Upper lobe of left lung (tissue), 4 donors: ENCODE measurements at regions not wholly inside any gene's neighbourhood (a gene's known extent, or its start where the extent isn't known, plus 50 kb on each side); places are given as distances from the start of the nearest gene placed in this dataset.

Source experiments
- EP300 ChIP-seq, 4 donors: sonication (generic); formaldehyde crosslinking; IDR thresholded peaks; one replicate each; pipeline ENCODE4 v1.5.1; 2017; ENCODE audit warnings: antibody characterized with exemption in 4 of 4, control low read depth in 2 of 4
- POLR2A ChIP-seq, 4 donors: fragments of 450-650 bp; IDR thresholded peaks; one replicate each; pipeline ENCODE4 v1.5.1; 2016 to 2017; ENCODE audit warnings: antibody characterized with exemption in 4 of 4, mild to moderate bottlenecking in 2 of 4
- POLR2AphosphoS5 ChIP-seq, 2 donors: sonication (generic); formaldehyde crosslinking; IDR thresholded peaks; one replicate each; pipeline ENCODE4 v1.5.1; 2017; ENCODE audit warnings: antibody characterized with exemption in 2 of 2
- TF ChIP-seq, protein P1 (sequence below), 6 experiments: fragments of 450-650 bp in 4 of 6; fragments of 200-600 bp in 2 of 6; sonication (generic) in 2 of 6; IDR thresholded peaks; one replicate each; pipeline ENCODE4 v1.5.1; 2016 to 2019; ENCODE audit warnings: antibody characterized with exemption in 6 of 6

DNA sequence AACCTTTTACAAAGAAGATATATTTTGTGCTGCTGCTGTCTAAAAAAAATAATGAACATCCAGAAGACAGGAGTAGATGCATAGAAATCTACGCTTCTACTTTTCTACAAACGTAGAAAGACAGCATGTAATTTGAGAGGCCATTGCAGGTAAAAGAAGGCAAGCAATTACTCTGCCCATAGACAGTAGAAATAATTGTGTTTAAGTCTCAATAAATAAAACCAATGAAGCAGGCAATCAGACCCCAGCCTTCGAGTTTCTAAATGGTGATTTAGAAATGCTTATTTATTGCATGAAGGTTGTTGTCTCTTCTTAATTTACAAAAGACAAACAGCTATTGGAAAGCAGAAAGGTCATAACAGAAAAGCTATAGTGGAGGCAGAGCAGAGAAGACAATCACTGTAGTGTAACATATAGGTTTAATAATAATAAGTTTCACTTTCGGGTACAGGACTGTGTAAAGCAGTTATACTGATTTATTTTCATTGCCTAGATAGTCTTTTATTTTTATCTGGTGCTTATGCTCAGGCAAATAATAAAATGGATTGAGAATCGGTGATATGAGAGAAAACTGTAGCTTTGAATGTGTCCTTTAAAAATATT is 123.0 kb upstream of the TACR3 start:
- no peak for TF ChIP-seq POLR2A (IDR thresholded peaks at IDR 0.05)
- TF ChIP-seq, protein P1, sequence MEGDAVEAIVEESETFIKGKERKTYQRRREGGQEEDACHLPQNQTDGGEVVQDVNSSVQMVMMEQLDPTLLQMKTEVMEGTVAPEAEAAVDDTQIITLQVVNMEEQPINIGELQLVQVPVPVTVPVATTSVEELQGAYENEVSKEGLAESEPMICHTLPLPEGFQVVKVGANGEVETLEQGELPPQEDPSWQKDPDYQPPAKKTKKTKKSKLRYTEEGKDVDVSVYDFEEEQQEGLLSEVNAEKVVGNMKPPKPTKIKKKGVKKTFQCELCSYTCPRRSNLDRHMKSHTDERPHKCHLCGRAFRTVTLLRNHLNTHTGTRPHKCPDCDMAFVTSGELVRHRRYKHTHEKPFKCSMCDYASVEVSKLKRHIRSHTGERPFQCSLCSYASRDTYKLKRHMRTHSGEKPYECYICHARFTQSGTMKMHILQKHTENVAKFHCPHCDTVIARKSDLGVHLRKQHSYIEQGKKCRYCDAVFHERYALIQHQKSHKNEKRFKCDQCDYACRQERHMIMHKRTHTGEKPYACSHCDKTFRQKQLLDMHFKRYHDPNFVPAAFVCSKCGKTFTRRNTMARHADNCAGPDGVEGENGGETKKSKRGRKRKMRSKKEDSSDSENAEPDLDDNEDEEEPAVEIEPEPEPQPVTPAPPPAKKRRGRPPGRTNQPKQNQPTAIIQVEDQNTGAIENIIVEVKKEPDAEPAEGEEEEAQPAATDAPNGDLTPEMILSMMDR (IDR thresholded peaks at IDR 0.05): no peak
- TF ChIP-seq EP300 (IDR thresholded peaks at IDR 0.05): no peak
- no peak for TF ChIP-seq POLR2AphosphoS5 (IDR thresholded peaks at IDR 0.05)
